GM06990 (cell line): ENCODE measurements at regions not wholly inside any gene's neighbourhood (a gene's known extent, or its start where the extent isn't known, plus 50 kb on each side); places are given as distances from the start of the nearest gene placed in this dataset.

ENCODE experiments used
- DNase-seq: peaks from one replicate; pipeline ENCODE4 v3.0.0-alpha.2; 2011; ENCODE audit not compliant: insufficient read length; ENCODE audit errors: extremely low read depth
- H3K27me3 ChIP-seq: replicated peaks from 2 replicates; pipeline ENCODE4 v1.6.0; 2011; ENCODE audit warnings: low read length; ENCODE audit not compliant: control insufficient read depth, insufficient read depth
- H3K36me3 ChIP-seq: 2 replicates; pipeline ENCODE4 v1.5.1; 2011; ENCODE audit warnings: low read length; ENCODE audit not compliant: control insufficient read depth, insufficient read depth
- H3K4me3 ChIP-seq: replicated peaks from 2 replicates; pipeline ENCODE4 v1.5.1; 2011; ENCODE audit warnings: low read depth, mild to moderate bottlenecking, control low read depth, low read length
- CTCF ChIP-seq: IDR thresholded peaks from 2 replicates; pipeline ENCODE4 v1.5.1; 2011; ENCODE audit warnings: low read length, control low read depth, mild to moderate bottlenecking, inconsistent platforms; ENCODE audit not compliant: insufficient read depth, poor library complexity, severe bottlenecking

GRCh38 chr18:62637403-62637802 lies 77.9 kb upstream of the PHLPP1 start:
- no peak for DNase-seq
- Histone ChIP-seq H3K4me3 (no peak overlapping the region), H3K27me3 (no peaks in the 10 kb centered on the region), H3K36me3 (no peaks in the 10 kb centered on the region)
- TF ChIP-seq CTCF: no peak

GRCh38 chr18:62637807-62638687 lies 77.3 kb upstream of the PHLPP1 start:
- Histone ChIP-seq H3K27me3 (no peaks in the 10 kb centered on the region), H3K36me3 (no peaks in the 10 kb centered on the region), H3K4me3 (no peak overlapping the region)
- peak; percentile 83 for TF ChIP-seq CTCF
- peak; percentile 23 for DNase-seq

- no peaks in the 10 kb centered on the region for H3K36me3 ChIP-seq
- H3K4me3 ChIP-seq: no peak overlapping the region
- DNase-seq: no peak
- H3K27me3 ChIP-seq: no peaks in the 10 kb centered on the region
- TF ChIP-seq CTCF: no peak
Measured at GRCh38 chr18:62643181-62643580, 72.2 kb upstream of the PHLPP1 start.

GRCh38 chr18:62644773-62645172 lies 70.6 kb upstream of the PHLPP1 start:
- H3K36me3 ChIP-seq: no peaks in the 10 kb centered on the region
- no peaks in the 10 kb centered on the region for H3K27me3 ChIP-seq
- no peak for DNase-seq
- no peak overlapping the region for H3K4me3 ChIP-seq
- TF ChIP-seq CTCF: no peak

GRCh38 chr18:62647179-62647578 lies 68.2 kb upstream of the PHLPP1 start:
- Histone ChIP-seq H3K36me3 (no peaks in the 10 kb centered on the region), H3K4me3 (no peak overlapping the region), H3K27me3 (no peaks in the 10 kb centered on the region)
- no peak for TF ChIP-seq CTCF
- DNase-seq: no peak

- TF ChIP-seq CTCF: no peak
- H3K27me3 ChIP-seq: no peaks in the 10 kb centered on the region
- no peaks in the 10 kb centered on the region for H3K36me3 ChIP-seq
- no peak for DNase-seq
- no peak overlapping the region for H3K4me3 ChIP-seq
Measured at GRCh38 chr18:62648045-62648678, 67.2 kb upstream of the PHLPP1 start.
